Hepatocyte (in vitro differentiated cells): ENCODE measurements at regions not wholly inside any gene's neighbourhood (a gene's known extent, or its start where the extent isn't known, plus 50 kb on each side); places are given as distances from the start of the nearest gene placed in this dataset.

ENCODE experiments used
- DNase-seq: peaks from one replicate; pipeline ENCODE4 v3.0.0-alpha.2; 2016; ENCODE audit warnings: low spot score
- H2AFZ ChIP-seq: fragments of 200-600 bp; sonication (generic); 2 replicates; pipeline ENCODE4 v1.6.0; 2016; ENCODE audit warnings: antibody characterized with exemption, mild to moderate bottlenecking
- H3K27ac ChIP-seq: fragments of 200-600 bp; sonication (generic); 2 replicates; pipeline ENCODE4 v1.5.1; 2016; ENCODE audit warnings: mild to moderate bottlenecking
- H3K27me3 ChIP-seq: fragments of 200-600 bp; sonication (generic); 2 replicates; pipeline ENCODE4 v1.6.1; 2016
- H3K36me3 ChIP-seq: fragments of 200-600 bp; sonication (generic); replicated peaks from 2 replicates; pipeline ENCODE4 v1.5.1; 2016; ENCODE audit warnings: low read depth; ENCODE audit not compliant: insufficient read depth
- H3K4me1 ChIP-seq: fragments of 200-600 bp; sonication (generic); 2 replicates; pipeline ENCODE4 v1.5.1; 2016; ENCODE audit warnings: mild to moderate bottlenecking, moderate library complexity; ENCODE audit not compliant: insufficient read depth
- H3K4me2 ChIP-seq: fragments of 200-600 bp; sonication (generic); 2 replicates; pipeline ENCODE4 v1.6.0; 2016
- H3K4me3 ChIP-seq: fragments of 200-600 bp; sonication (generic); 2 replicates; pipeline ENCODE4 v1.5.1; 2016; ENCODE audit warnings: mild to moderate bottlenecking
- H3K79me2 ChIP-seq: fragments of 200-600 bp; sonication (generic); 2 replicates; pipeline ENCODE4 v1.6.0; 2017; ENCODE audit warnings: mild to moderate bottlenecking
- H3K9me2 ChIP-seq: fragments of 200-600 bp; sonication (generic); replicated peaks from 2 replicates; pipeline ENCODE4 v1.6.0; 2017; ENCODE audit warnings: mild to moderate bottlenecking; ENCODE audit not compliant: insufficient read depth
- H3K9me3 ChIP-seq: fragments of 200-600 bp; sonication (generic); 2 replicates; pipeline ENCODE4 v1.5.1; 2016; ENCODE audit warnings: low read depth, mild to moderate bottlenecking
- H4K20me1 ChIP-seq: fragments of 200-600 bp; sonication (generic); 2 replicates; pipeline ENCODE4 v1.6.0; 2016; ENCODE audit warnings: mild to moderate bottlenecking; ENCODE audit not compliant: insufficient read depth, poor library complexity, severe bottlenecking
- EZH2 ChIP-seq: fragments of 200-600 bp; sonication (generic); IDR thresholded peaks from 2 replicates; pipeline ENCODE4 v1.6.1; 2016; ENCODE audit warnings: antibody characterized with exemption, mild to moderate bottlenecking, borderline replicate concordance
- EZH2phosphoT487 ChIP-seq: fragments of 200-600 bp; sonication (generic); IDR thresholded peaks from one replicate; pipeline ENCODE4 v1.6.1; 2018; ENCODE audit warnings: antibody characterized with exemption, mild to moderate bottlenecking, low read depth, moderate library complexity; ENCODE audit not compliant: unreplicated experiment, severe bottlenecking
- WGBS: methylation state at CpG from one replicate; pipeline ENCODE4 v1.1.6; 2016; ENCODE audit warnings: low lambda C conversion rate; ENCODE audit errors: missing lambda C conversion rate; 5-methylcytosine and 5-hydroxymethylcytosine counted together
- TF ChIP-seq, protein P1 (sequence below): fragments of 200-600 bp; sonication (generic); IDR thresholded peaks from 2 replicates; pipeline ENCODE4 v1.5.1; 2016; ENCODE audit warnings: antibody characterized with exemption, mild to moderate bottlenecking; ENCODE audit not compliant: poor library complexity

DNA sequence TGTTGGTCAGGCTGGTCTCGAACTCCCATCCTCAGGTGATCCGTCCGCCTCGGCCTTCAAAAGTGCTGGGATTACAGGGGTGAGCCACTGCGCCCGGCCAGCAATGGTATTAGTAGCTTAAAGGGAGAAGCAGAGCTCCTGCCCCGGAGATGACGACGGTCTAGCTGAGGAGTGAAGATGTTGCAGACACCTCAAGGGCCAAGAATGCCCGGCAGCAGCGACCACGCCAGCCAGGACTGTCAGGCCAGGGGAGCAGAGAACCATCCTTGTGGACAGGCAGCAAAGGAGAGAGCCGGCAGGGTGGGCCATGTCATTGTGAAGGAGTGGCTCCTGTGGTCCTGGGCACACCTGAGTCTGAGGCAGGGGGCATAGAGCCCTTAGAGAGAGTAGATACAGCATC lies 210.1 kb upstream of the BCOR start:
- Histone ChIP-seq H3K27ac (no peak overlapping the region), H3K4me2 (no peak overlapping the region), H3K4me3 (no peak overlapping the region), H3K27me3 (no peaks in the 10 kb centered on the region), H3K9me2 (no peaks in the 10 kb centered on the region), H4K20me1 (no peaks in the 10 kb centered on the region), H3K79me2 (no peaks in the 10 kb centered on the region), H3K36me3 (no peaks in the 10 kb centered on the region), H3K4me1 (no peaks in the 10 kb centered on the region), H2AFZ (no peak overlapping the region), H3K9me3 (no peaks in the 10 kb centered on the region)
- no peak for TF ChIP-seq EZH2phosphoT487
- TF ChIP-seq, protein P1, sequence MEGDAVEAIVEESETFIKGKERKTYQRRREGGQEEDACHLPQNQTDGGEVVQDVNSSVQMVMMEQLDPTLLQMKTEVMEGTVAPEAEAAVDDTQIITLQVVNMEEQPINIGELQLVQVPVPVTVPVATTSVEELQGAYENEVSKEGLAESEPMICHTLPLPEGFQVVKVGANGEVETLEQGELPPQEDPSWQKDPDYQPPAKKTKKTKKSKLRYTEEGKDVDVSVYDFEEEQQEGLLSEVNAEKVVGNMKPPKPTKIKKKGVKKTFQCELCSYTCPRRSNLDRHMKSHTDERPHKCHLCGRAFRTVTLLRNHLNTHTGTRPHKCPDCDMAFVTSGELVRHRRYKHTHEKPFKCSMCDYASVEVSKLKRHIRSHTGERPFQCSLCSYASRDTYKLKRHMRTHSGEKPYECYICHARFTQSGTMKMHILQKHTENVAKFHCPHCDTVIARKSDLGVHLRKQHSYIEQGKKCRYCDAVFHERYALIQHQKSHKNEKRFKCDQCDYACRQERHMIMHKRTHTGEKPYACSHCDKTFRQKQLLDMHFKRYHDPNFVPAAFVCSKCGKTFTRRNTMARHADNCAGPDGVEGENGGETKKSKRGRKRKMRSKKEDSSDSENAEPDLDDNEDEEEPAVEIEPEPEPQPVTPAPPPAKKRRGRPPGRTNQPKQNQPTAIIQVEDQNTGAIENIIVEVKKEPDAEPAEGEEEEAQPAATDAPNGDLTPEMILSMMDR: no peak
- TF ChIP-seq EZH2: no peak
- DNase-seq: no peak
- WGBS: 94% methylated on average over 13 of the region's 13 CpGs

DNA sequence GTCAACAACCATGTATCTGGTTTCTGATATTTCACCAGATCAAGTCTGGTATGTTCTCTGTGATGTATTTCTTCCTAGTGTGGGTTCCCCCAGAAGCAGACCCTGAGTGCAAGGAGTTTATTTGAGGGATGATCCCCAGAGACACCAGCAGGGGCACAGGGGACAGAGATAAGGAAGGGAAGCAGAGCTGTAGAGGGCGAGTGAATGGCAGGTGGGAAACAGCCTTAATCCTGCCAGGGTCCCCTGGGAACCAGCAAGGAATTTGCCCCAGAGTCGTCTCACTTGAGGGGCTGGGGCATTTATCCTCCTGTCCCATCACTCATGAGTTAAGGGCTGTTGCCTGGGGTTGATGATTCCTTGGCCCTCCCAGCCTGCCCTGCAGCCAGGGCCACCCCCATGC lies 206.4 kb upstream of the BCOR start:
- TF ChIP-seq EZH2: no peak
- TF ChIP-seq EZH2phosphoT487: no peak
- TF ChIP-seq, protein P1: no peak
- no peak overlapping the region for H2AFZ ChIP-seq
- no peaks in the 10 kb centered on the region for H3K79me2 ChIP-seq
- no peak overlapping the region for H3K4me2 ChIP-seq
- no peak overlapping the region for H3K27ac ChIP-seq
- H4K20me1 ChIP-seq: no peaks in the 10 kb centered on the region
- peaks cover 19% of the 10 kb centered on the region for H3K4me1 ChIP-seq
- H3K9me2 ChIP-seq: no peaks in the 10 kb centered on the region
- no peaks in the 10 kb centered on the region for H3K36me3 ChIP-seq
- no peak overlapping the region for H3K4me3 ChIP-seq
- no peaks in the 10 kb centered on the region for H3K27me3 ChIP-seq
- WGBS: 53% methylated on average over 2 of the region's 2 CpGs
- DNase-seq: no peak
- no peaks in the 10 kb centered on the region for H3K9me3 ChIP-seq

DNA sequence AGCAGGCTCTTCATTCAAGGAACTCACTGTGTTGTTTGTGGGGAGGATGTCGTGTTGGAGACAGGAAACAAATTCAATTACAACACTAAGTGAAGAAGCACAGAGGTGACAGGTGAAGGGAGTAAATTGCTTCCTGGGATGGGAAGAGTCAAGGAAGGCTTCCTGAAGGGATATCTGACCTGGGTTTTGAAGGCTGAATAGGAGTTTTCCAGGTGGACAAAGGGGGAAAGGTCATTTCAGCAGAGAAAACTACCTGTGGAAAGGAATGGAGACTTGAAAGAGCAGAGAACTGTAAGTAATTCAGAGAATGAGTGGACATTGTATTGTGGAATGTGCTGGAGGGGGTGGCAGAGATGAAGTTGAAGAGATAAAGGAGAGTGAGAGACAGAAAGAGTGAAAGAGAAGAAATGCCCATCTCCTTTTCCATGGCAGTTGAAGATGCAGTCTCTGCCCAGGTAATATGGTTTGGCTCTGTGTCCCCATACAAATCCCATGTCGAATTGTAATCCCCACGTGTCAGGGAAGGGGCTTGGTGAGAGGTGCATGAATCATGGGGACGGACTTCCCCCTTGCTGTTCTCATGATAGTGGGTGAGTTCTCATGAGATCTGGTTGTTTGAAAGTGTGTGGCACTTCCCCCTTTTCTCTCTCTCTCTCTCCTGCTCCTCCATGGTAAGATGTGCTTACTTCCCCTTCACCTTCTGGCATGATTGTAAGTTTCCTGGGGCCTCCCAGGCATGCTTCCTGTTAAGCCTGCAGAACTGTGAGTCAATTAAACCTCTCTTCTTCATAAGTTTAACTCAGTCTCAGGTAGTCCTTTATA lies 205.7 kb upstream of the BCOR start:
- H3K27ac ChIP-seq: no peak overlapping the region
- 64% methylated on average over 4 of the region's 4 CpGs for WGBS

More for the DNA sequence above, 205.7 kb upstream of the BCOR start:
- TF ChIP-seq, protein P1: no peak
- TF ChIP-seq EZH2phosphoT487 (no peak), EZH2 (no peak)
- no peaks in the 10 kb centered on the region for H3K9me2 ChIP-seq
- no peak overlapping the region for H2AFZ ChIP-seq
- no peaks in the 10 kb centered on the region for H3K9me3 ChIP-seq
- H4K20me1 ChIP-seq: no peaks in the 10 kb centered on the region
- H3K79me2 ChIP-seq: no peaks in the 10 kb centered on the region
- DNase-seq: no peak
- no peak overlapping the region for H3K4me3 ChIP-seq
- no peaks in the 10 kb centered on the region for H3K36me3 ChIP-seq
- H3K4me2 ChIP-seq: no peak overlapping the region
- peaks cover 25% of the 10 kb centered on the region for H3K4me1 ChIP-seq
- H3K27me3 ChIP-seq: no peaks in the 10 kb centered on the region
